SH-SY5Y (cell line): ENCODE measurements at regions not wholly inside any gene's neighbourhood (a gene's known extent, or its start where the extent isn't known, plus 50 kb on each side); places are given as distances from the start of the nearest gene placed in this dataset.

Source experiments
- GATA2 ChIP-seq: IDR thresholded peaks from 2 replicates; pipeline ENCODE4 v1.6.1; 2011; ENCODE audit warnings: mild to moderate bottlenecking, low read depth, low read length
- GATA3 ChIP-seq: IDR thresholded peaks from 2 replicates; pipeline ENCODE4 v1.6.1; 2011; ENCODE audit warnings: low read depth, mild to moderate bottlenecking, low read length, moderate library complexity

DNA sequence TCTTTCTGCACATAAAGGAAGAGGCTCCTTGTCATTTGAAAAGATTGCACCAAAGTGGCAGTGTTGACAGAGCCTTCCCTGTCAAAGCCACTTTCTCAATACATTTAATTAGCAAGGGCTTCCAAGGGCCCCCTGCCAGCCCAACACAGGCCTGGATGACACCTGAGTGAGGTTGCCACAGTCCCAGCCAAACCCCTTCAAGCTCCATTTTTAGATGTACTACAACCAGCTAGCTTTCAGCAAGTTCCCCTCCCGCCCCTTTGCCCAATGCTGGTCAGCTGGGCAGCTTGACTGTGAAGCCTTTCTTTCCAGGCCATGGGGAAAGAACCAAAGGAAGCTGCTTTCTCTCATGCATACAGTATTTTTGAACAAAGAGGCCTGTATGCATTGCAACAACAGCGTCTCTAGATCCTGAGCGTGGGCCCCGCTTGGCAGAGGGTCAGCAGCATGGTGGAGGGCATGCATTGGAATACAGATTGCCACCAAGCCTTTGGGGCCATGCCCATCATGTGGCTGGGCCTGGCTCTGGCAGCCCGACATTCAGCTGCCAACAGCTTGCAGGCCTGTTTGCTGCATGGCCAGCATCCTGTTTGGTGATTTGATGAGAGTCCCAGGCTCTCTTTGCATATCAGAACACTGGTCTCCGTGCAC is 261.1 kb upstream of the GATB start:
- TF ChIP-seq GATA3 (no peak), GATA2 (no peak)

DNA sequence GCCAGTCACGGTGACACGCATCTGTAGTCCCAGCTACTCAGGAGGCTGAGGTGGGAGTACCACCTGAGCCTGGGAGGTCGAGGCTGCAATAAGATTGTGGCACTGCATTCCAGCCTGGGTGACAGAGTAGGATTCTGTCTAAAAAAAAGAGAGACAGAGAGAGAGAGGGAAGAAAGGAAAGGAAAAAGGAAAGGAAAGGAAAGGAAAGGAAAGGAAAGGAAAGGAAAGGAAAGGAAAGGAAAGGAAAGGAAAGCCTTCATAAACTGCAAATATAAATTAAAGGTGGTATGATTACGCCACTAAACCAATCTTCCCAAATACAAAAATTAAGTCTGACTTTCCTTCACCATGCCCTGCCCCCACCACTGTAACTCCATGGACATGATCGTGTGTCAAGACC is 259.3 kb upstream of the GATB start:
- TF ChIP-seq GATA3 (no peak), GATA2 (no peak)

DNA sequence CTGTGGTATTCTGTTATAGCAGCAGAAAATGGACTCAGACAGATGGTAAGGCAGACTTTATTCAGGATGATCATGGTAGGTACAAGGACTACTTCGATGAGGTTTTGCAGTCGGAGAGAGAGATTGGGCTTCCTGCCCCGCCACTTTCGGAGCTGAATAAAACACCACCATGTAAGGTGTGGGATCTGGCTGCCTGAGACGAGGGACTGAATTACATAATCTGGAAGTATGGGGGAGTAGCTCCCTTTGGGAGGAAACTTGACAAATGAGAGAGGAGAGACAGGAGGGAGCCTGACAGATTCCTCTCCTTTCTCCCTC is 255.5 kb upstream of the GATB start:
- TF ChIP-seq GATA3 (no peak), GATA2 (no peak)

DNA sequence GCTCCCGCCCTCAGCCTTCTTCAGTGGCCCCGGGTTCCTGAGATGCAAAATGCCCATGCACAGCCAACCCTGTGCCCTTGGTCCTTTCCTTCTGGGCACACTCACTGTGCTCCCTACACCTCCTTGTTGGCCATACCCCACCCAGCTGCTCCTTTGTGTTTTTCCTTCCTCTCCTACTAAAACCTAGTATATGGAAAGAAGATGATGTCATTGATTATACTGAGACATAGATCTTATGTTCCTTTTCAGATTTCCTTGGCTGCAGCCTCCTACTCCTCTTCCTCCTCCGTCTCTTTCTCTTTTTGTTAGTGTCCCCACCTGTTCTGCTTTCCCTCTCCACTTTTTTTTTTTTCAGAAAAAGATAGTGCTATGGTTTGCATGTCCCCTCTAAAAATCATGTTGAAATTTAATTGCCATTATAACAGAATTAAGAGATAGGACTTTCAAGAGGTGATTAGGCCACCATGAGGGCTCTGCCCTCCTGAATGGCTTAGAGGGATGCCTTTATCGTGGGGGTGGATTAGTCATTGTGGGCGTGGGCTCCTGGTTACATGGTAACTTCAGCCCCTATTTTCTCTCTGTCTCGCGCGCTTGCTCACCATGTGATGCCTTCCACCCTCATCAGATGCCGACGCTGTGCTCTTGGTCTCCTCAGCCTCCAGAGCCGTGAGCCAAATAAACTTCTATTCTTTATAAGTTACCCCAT is 254.9 kb upstream of the GATB start:
- TF ChIP-seq GATA2 (no peak), GATA3 (no peak)

DNA sequence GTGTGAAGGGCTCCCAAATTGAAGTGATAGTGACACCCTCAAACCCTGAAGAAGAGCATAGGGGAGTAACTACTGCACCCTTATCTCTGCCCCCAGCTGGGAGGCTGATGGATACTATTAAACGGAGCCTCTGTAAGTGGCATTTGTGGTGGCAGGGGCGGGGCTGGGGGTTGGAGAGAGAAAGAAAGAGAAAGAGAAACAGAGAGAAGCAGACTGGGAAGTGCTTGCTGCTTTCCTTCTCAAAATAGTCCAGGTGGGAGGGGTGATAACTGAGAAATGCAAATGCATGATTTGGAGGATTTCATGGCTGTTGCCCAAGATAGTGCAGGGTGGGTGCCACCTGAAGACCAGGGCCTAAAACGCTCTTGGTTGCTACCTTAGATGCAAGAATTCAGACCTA is 253.5 kb upstream of the GATB start:
- TF ChIP-seq GATA3, result no peak
- TF ChIP-seq GATA2, result no peak

DNA sequence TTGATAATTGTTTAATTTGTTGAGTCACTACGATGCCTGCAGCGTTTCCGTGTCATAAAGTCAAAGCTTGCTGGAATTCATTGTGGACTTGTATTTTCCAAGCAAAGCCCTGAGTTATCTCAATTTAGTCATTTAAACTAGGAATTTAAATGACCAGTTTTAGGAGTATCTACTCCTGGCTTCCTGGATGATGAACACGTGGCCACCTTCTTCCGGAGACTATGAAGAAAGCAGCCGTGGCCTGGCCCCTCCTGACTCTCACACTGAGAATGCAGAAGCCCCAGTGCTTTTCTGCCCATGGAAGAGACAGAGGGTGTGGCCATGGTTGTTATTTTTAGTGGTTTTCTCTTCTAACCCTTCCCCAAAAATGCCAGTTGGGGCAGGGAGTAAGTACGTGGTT is 250.7 kb upstream of the GATB start:
- TF ChIP-seq GATA3 (no peak), GATA2 (no peak)

DNA sequence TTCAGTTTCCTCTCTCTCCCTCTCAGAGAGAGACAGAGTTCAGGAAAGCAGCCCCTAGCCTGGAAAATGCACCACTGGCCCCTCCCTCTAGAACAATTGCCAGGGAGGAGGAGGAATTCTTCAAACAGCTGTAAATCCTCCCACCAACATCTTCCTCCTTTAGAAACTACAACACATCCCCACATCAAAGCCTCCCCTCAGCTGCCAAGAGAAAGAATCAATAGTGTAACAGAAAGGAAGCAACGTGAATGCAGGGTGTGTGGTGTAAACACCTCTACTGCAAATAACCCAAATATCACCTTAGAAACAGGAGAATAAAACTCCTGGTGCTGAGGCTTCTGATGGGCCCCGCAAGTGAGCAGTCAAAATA is 249.9 kb upstream of the GATB start:
- TF ChIP-seq GATA3 (no peak), GATA2 (no peak)

DNA sequence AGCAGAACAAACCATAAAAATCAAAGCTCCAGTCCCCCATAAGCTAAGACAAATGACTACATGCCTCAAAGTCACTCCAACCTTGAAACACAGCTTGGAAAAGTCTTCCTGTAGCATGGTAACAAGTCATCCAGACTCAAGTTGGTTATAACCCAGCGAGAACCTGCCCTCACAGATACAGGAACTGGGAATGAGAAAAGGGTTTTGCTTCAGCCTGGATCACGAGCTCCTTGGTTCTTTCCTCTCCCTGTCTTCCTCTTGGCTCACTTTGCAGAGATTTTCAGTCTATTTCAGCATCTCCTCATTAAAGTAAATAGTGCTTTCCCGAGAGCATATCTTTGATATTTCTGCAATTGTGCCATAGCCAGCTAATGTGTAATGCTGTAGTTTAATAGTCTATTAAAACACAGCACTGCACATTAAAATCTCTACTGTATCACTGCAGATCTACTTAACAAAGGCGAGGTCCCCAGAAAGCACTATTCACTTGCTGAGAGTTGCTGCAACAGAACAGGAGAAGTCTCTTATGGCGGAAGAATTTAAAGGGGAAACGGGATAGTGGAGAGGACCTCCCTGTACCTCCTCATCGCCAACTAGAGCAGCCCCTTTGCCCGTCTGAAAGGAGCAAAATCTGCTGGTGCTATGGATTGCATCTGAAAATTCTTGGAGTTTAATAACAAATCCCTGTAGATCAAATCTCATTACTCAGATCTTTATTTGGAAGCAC is 249.3 kb upstream of the GATB start:
- no peak for TF ChIP-seq GATA2
- TF ChIP-seq GATA3, result no peak

DNA sequence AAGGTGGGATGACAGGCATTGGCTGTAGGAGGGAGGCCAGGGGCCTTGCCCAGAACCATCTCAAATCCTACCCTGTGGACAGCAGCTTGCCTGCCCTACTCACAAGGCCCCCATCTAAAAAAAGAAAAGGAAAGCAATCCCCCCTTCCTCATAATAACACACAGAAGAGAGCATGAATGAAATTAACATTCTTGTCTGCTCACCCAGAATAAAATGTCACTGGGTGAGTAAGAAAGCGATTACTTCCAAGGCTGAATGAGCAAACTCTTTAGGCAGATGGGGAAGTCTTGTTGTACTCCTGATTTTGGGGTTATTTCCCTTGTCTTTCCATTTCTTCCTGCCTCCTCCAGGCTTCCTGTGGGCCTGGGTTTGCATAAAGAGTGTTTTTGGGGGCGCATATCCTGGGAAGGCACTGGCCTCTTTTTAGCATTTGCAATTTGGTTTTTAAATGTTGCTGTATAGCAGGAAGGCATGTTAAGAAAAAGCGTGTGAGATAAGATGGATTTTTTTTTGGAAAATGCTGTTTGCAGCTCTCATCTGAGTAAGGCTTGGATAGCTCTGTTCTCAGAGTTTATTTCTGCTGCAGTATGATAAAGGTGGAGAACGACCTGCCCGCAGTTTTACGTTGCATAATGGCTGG is 248.3 kb upstream of the GATB start:
- no peak for TF ChIP-seq GATA2
- TF ChIP-seq GATA3, result no peak

DNA sequence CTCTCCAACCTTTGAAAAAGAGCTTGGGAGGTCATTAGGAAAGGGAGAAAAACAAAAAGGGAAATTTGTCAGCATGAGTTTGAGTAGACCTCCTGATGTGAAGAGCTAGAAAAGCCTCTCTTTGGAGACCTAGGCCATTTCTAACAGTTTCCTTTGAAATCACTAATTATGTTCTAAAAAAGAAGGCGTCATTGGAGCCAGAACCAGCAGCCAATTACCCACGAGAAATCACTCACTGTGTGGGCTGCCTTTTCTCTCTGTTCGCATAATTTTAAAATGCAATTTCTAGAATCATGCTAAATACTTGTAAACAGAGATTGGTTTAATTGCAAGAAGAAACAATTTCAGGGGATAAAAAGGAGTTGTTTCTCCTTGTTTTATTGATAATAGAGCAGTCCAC is 246.3 kb upstream of the GATB start:
- TF ChIP-seq GATA3 (no peak), GATA2 (no peak)

DNA sequence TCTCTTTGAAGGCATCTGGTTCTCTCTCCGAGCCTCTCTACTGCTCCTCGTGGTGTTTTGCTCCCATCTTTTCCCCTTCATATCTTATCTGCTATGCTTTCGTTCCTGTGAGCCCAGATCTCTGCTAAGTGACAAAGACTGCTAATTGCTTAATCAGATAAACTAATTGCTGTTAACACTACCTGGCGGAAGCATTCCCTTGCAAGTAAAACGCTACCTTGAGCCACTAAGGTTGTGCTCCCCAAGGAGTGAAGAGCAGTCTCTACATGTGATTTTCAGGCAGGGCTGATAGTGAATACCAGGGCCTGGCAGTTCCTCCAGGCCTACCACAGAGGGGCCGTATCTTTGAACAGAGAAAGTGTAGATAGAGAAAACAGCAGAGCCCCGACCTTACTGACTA is 244.0 kb upstream of the GATB start:
- TF ChIP-seq GATA2 (no peak), GATA3 (no peak)

DNA sequence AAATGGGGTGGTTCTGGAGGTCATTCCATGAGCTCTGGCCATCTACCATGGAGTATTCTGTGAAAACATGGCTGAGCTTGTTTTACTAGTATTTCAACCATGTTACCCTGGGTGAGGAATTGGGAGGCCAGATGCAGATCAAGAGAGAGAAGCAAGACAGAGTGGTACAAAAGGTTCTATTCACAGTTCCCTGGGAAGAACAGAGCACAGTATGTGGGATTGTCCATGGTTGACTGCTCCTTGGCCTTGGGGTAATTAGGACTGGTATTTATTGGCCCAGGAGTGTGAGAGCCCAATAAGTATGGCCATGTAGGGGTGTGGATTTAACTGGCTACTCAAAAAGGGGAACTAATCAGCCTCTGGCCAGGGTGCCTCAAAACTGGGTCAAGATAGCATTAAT is 239.7 kb upstream of the GATB start:
- TF ChIP-seq GATA2, result no peak

DNA sequence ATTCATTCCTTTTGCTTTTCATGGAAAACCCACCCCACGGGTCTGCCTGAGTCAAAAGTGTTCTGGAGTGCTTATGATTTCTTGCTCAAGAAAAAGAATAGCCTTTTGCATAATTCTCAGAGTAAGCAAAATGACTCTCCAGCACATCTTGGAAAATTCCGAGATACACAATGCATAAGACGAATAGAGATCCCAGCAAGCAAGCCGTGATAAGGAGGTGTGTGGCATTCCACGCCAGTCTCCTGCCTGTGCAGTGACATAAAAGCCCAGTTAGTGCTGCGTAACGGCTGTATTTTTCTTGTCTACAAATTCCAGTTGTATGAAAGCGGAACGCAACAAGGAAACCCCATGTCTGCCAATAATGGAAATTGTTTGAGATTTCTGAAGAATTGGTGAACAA is 237.9 kb upstream of the GATB start:
- TF ChIP-seq GATA2 (no peak), GATA3 (no peak)

DNA sequence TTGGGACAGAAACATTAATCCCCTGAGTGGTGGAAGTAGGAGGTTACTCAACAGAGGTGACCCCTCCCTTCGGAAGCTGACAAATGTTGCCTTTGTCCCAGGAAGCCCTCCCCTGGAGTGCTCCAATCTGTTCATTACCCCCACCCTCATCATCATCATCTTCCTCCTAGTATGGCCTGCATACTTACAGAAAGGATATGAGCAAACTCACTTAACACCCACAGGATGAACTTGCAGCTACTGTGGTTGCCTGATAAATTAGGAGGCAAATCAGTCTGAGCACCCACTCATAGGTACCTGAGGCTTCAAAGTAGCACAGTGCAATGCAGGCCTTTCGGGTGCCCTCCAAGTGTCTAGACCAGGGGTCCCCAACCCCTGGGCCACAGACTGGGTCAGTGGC is 236.7 kb upstream of the GATB start:
- TF ChIP-seq GATA3, result no peak
- no peak for TF ChIP-seq GATA2

DNA sequence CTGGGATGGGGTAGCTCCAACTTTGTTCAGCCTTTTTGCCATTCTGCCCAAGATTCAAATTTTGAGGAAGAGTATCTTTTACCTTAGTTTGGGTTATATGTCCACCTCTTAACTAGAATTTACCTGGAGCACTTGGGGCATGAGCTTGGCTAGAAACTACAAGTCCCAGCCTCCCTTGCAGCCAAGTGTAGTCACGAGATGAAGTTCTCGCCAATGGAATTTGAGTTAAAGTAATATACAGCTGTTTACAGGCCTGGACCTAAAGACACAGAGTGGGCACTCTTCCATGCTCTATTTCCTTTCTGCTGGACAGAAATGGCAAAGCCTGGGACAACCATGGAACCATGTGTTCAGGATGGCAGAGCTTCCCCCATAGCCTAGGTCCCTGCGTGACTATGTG is 233.6 kb upstream of the GATB start:
- TF ChIP-seq GATA3 (no peak), GATA2 (no peak)
